ENCODE measurements at regions not wholly inside any gene's neighbourhood (a gene's known extent, or its start where the extent isn't known, plus 50 kb on each side); places are given as distances from the start of the nearest gene placed in this dataset.

DNA sequence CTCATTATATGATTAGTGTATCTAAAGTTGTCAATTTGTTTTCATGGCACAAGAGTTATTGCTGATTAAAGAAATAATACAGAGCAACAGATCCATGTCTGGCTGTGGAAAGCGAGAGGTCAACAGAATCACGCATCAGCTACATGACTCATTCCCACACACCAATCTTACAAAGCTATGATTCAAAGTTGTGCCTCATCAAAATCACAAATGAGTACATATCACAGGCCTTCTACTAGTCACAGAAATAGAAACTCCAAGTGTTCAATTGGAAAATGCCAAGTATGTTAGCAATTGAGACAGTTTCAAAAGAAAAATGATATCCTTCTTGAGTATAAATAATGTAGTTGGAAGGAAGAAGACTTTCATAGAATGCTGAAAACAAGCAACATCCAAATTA, 57.8 kb upstream of the NKAIN2 start:
- no peak overlapping the region for H3K9ac ChIP-seq (ENCODE audit: low read depth in 1 of 2, low read length in 2 of 2)
- TF ChIP-seq HNF4G (IDR thresholded peaks at IDR 0.05) (no peak), TAF1 (conservative IDR thresholded peaks at IDR 0.05) (no peak), FOXA1 (IDR thresholded peaks at IDR 0.05) (no peak)
- TF ChIP-seq, protein P1, sequence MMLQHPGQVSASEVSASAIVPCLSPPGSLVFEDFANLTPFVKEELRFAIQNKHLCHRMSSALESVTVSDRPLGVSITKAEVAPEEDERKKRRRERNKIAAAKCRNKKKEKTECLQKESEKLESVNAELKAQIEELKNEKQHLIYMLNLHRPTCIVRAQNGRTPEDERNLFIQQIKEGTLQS (IDR thresholded peaks at IDR 0.05): no peak
- H3K36me3 ChIP-seq (ENCODE audit: control insufficient read depth in 4 of 4, insufficient read depth in 3 of 4, low read depth in 1 of 4, low read length in 3 of 4): no peaks in the 10 kb centered on the region
- 79% methylated on average over 2 of the region's 2 CpGs for WGBS
- H3K27me3 ChIP-seq (ENCODE audit: control insufficient read depth in 4 of 4, insufficient read depth in 4 of 4, low read length in 3 of 4): no peaks in the 10 kb centered on the region
- H3K9me3 ChIP-seq (ENCODE audit: control insufficient read depth in 4 of 4, low read length in 3 of 4): no peaks in the 10 kb centered on the region
- DNase-seq (ENCODE audit: low spot score): no peak
- no peaks in the 10 kb centered on the region for H3K4me1 ChIP-seq (ENCODE audit: control insufficient read depth in 4 of 4, insufficient read depth in 4 of 4, low read length in 3 of 4)
- H3K4me3 ChIP-seq (ENCODE audit: low read depth in 1 of 3, low read length in 3 of 3): no peak overlapping the region
- H3K27ac ChIP-seq (ENCODE audit: low read depth in 1 of 2, low read length in 2 of 2): no peak overlapping the region

DNA sequence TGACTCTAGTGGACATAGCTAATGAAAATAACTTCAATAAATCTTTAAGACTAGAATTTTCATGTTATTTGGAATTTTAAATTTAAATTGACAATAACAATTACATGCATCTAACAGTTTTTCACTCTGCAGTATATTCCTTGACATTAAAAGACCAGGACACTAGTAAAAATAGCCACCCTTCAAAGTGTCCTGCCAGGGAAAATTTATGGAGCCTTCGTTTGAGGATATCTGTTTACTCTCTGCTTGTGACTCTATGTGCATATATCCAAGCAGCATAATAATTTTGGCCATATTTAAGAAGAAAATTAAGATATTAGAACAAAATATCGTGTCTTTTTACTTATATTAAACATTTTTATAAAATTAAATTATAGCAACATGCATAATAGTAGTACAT, 58.8 kb upstream of the NKAIN2 start:
- no peak for DNase-seq (ENCODE audit: low spot score)
- no peak overlapping the region for H3K27ac ChIP-seq (ENCODE audit: low read depth in 1 of 2, low read length in 2 of 2)
- no peaks in the 10 kb centered on the region for H3K27me3 ChIP-seq (ENCODE audit: control insufficient read depth in 4 of 4, insufficient read depth in 4 of 4, low read length in 3 of 4)
- 53% methylated on average over 2 of the region's 2 CpGs for WGBS
- H3K9ac ChIP-seq (ENCODE audit: low read depth in 1 of 2, low read length in 2 of 2): no peak overlapping the region
- H3K36me3 ChIP-seq (ENCODE audit: control insufficient read depth in 4 of 4, insufficient read depth in 3 of 4, low read depth in 1 of 4, low read length in 3 of 4): no peaks in the 10 kb centered on the region
- H3K4me3 ChIP-seq (ENCODE audit: low read depth in 1 of 3, low read length in 3 of 3): no peak overlapping the region
- H3K4me1 ChIP-seq (ENCODE audit: control insufficient read depth in 4 of 4, insufficient read depth in 4 of 4, low read length in 3 of 4): no peaks in the 10 kb centered on the region
- no peaks in the 10 kb centered on the region for H3K9me3 ChIP-seq (ENCODE audit: control insufficient read depth in 4 of 4, low read length in 3 of 4)
- TF ChIP-seq SP1 (IDR thresholded peaks at IDR 0.05): no peak
- TF ChIP-seq, protein P2, sequence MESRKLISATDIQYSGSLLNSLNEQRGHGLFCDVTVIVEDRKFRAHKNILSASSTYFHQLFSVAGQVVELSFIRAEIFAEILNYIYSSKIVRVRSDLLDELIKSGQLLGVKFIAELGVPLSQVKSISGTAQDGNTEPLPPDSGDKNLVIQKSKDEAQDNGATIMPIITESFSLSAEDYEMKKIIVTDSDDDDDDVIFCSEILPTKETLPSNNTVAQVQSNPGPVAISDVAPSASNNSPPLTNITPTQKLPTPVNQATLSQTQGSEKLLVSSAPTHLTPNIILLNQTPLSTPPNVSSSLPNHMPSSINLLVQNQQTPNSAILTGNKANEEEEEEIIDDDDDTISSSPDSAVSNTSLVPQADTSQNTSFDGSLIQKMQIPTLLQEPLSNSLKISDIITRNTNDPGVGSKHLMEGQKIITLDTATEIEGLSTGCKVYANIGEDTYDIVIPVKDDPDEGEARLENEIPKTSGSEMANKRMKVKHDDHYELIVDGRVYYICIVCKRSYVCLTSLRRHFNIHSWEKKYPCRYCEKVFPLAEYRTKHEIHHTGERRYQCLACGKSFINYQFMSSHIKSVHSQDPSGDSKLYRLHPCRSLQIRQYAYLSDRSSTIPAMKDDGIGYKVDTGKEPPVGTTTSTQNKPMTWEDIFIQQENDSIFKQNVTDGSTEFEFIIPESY (IDR thresholded peaks at IDR 0.05): no peak

DNA sequence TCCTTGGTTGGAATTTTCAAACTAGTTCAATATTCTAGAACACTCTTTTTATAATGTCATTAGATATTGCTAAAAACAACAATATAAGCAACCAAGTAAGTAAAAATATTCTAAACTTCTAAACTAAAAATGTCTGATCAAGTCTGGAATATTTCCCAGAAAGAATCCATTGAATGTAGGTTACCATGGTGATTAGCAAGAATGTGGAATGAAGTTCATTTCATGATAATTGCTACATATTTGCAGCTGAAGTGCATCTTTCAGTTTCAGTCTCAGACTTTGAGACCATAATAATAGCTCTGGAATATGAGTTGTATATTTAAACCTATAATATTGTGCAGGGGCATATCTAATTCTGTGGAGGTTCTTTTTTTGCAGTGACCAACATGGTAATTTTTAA, 61.0 kb upstream of the NKAIN2 start:
- H3K27ac ChIP-seq (ENCODE audit: low read depth in 1 of 2, low read length in 2 of 2): no peak overlapping the region
- H3K4me1 ChIP-seq (ENCODE audit: control insufficient read depth in 4 of 4, insufficient read depth in 4 of 4, low read length in 3 of 4): no peaks in the 10 kb centered on the region
- no peaks in the 10 kb centered on the region for H3K9me3 ChIP-seq (ENCODE audit: control insufficient read depth in 4 of 4, low read length in 3 of 4)
- H3K4me3 ChIP-seq (ENCODE audit: low read depth in 1 of 3, low read length in 3 of 3): no peak overlapping the region
- H3K36me3 ChIP-seq (ENCODE audit: control insufficient read depth in 4 of 4, insufficient read depth in 3 of 4, low read depth in 1 of 4, low read length in 3 of 4): no peaks in the 10 kb centered on the region
- no peaks in the 10 kb centered on the region for H3K27me3 ChIP-seq (ENCODE audit: control insufficient read depth in 4 of 4, insufficient read depth in 4 of 4, low read length in 3 of 4)
- no peak overlapping the region for H3K9ac ChIP-seq (ENCODE audit: low read depth in 1 of 2, low read length in 2 of 2)
- TF ChIP-seq TAF1 (conservative IDR thresholded peaks at IDR 0.05) (no peak), JUND (IDR thresholded peaks at IDR 0.05) (no peak), FOXA2 (IDR thresholded peaks at IDR 0.05) (no peak), RAD21 (IDR thresholded peaks at IDR 0.05) (no peak), HNF4A (conservative IDR thresholded peaks at IDR 0.05) (no peak), NR2F2 (IDR thresholded peaks at IDR 0.05) (no peak), EGR1 (IDR thresholded peaks at IDR 0.05; ENCODE audit: low read depth in 2 of 2) (no peak), FOXA1 (IDR thresholded peaks at IDR 0.05) (no peak), RXRA (IDR thresholded peaks at IDR 0.05) (no peak), GABPA (IDR thresholded peaks at IDR 0.05 in 1 of 2, conservative IDR thresholded peaks at IDR 0.05 in 1 of 2) (no peak), HNF4G (IDR thresholded peaks at IDR 0.05) (no peak), SP1 (IDR thresholded peaks at IDR 0.05) (no peak)
- TF ChIP-seq, protein P3, sequence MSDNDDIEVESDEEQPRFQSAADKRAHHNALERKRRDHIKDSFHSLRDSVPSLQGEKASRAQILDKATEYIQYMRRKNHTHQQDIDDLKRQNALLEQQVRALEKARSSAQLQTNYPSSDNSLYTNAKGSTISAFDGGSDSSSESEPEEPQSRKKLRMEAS (IDR thresholded peaks at IDR 0.05): no peak
- TF ChIP-seq, protein P4, sequence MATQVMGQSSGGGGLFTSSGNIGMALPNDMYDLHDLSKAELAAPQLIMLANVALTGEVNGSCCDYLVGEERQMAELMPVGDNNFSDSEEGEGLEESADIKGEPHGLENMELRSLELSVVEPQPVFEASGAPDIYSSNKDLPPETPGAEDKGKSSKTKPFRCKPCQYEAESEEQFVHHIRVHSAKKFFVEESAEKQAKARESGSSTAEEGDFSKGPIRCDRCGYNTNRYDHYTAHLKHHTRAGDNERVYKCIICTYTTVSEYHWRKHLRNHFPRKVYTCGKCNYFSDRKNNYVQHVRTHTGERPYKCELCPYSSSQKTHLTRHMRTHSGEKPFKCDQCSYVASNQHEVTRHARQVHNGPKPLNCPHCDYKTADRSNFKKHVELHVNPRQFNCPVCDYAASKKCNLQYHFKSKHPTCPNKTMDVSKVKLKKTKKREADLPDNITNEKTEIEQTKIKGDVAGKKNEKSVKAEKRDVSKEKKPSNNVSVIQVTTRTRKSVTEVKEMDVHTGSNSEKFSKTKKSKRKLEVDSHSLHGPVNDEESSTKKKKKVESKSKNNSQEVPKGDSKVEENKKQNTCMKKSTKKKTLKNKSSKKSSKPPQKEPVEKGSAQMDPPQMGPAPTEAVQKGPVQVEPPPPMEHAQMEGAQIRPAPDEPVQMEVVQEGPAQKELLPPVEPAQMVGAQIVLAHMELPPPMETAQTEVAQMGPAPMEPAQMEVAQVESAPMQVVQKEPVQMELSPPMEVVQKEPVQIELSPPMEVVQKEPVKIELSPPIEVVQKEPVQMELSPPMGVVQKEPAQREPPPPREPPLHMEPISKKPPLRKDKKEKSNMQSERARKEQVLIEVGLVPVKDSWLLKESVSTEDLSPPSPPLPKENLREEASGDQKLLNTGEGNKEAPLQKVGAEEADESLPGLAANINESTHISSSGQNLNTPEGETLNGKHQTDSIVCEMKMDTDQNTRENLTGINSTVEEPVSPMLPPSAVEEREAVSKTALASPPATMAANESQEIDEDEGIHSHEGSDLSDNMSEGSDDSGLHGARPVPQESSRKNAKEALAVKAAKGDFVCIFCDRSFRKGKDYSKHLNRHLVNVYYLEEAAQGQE (IDR thresholded peaks at IDR 0.05): no peak
- TF ChIP-seq, protein P1 (IDR thresholded peaks at IDR 0.05): no peak
- TF ChIP-seq, protein P5, sequence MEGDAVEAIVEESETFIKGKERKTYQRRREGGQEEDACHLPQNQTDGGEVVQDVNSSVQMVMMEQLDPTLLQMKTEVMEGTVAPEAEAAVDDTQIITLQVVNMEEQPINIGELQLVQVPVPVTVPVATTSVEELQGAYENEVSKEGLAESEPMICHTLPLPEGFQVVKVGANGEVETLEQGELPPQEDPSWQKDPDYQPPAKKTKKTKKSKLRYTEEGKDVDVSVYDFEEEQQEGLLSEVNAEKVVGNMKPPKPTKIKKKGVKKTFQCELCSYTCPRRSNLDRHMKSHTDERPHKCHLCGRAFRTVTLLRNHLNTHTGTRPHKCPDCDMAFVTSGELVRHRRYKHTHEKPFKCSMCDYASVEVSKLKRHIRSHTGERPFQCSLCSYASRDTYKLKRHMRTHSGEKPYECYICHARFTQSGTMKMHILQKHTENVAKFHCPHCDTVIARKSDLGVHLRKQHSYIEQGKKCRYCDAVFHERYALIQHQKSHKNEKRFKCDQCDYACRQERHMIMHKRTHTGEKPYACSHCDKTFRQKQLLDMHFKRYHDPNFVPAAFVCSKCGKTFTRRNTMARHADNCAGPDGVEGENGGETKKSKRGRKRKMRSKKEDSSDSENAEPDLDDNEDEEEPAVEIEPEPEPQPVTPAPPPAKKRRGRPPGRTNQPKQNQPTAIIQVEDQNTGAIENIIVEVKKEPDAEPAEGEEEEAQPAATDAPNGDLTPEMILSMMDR (IDR thresholded peaks at IDR 0.05; ENCODE audit: low read depth, low read length, missing input control): no peak
- TF ChIP-seq, protein P2 (IDR thresholded peaks at IDR 0.05): no peak
- no peak for DNase-seq (ENCODE audit: low spot score)
